ENCODE measurements at regions not wholly inside any gene's neighbourhood (a gene's known extent, or its start where the extent isn't known, plus 50 kb on each side); places are given as distances from the start of the nearest gene placed in this dataset.

- Histone ChIP-seq H3K4me1 (peaks cover 0 to 3% (median 0%) of the 10 kb centered on the region in 9 donors), H3K4me3 (no peak overlapping the region), H3K27me3 (peaks cover 0 to 62% (median 22%) of the 10 kb centered on the region in 7 donors), H3K9me3 (no peaks in the 10 kb centered on the region), H3K36me3 (no peaks in the 10 kb centered on the region), H3K27ac (no peak overlapping the region)
- no peak for ATAC-seq
- intact Hi-C loops (cut with DNase I) = no loop called here
- WGBS, 2 donors = 92% methylated on average over 10 of the region's 10 CpGs
- TF ChIP-seq CTCF (IDR thresholded peaks at IDR 0.05) = no peak
- no peak for DNase-seq
These were observed 168.6 kb downstream of the IRF8 start for GRCh38 chr16:86067516-86067915.

GRCh38 chr16:86067936-86068335, 169.0 kb downstream of the IRF8 start:
- no peaks in the 10 kb centered on the region for H3K9me3 ChIP-seq
- peaks cover 0 to 64% (median 26%) of the 10 kb centered on the region in 7 donors for H3K27me3 ChIP-seq
- ATAC-seq (no peak), DNase-seq (no peak)
- no peak overlapping the region for H3K27ac ChIP-seq
- no peak for TF ChIP-seq CTCF (IDR thresholded peaks at IDR 0.05)
- no peaks in the 10 kb centered on the region for H3K36me3 ChIP-seq
- WGBS, 2 donors = 92 to 93% methylated on average over 8 of the region's 8 CpGs
- intact Hi-C loops (cut with DNase I) = no loop called here
- H3K4me3 ChIP-seq = no peak overlapping the region
- H3K4me1 ChIP-seq = no peaks in the 10 kb centered on the region

- ATAC-seq = no peak
- Histone ChIP-seq H3K9me3 (no peaks in the 10 kb centered on the region), H3K27me3 (peaks cover 0 to 71% (median 34%) of the 10 kb centered on the region in 7 donors), H3K27ac (no peak overlapping the region), H3K4me1 (no peaks in the 10 kb centered on the region), H3K4me3 (no peak overlapping the region), H3K36me3 (no peaks in the 10 kb centered on the region)
- WGBS, 2 donors = 97 to 98% methylated on average over 8 of the region's 8 CpGs
- no peak for DNase-seq
- intact Hi-C loops (cut with DNase I) = no loop called here
- TF ChIP-seq CTCF (IDR thresholded peaks at IDR 0.05) = no peak
These were observed 169.8 kb downstream of the IRF8 start for GRCh38 chr16:86068722-86069121.

GRCh38 chr16:86069736-86070298, 170.9 kb downstream of the IRF8 start:
- DNase-seq = no peak
- Histone ChIP-seq H3K27me3 (peaks cover 0 to 67% (median 45%) of the 10 kb centered on the region in 7 donors), H3K36me3 (no peaks in the 10 kb centered on the region), H3K4me1 (no peaks in the 10 kb centered on the region), H3K4me3 (no peak overlapping the region), H3K9me3 (no peaks in the 10 kb centered on the region), H3K27ac (no peak overlapping the region)
- no peak for ATAC-seq
- TF ChIP-seq CTCF (IDR thresholded peaks at IDR 0.05) = no peak
- 60 to 78% methylated on average over 21 of the region's 21 CpGs for WGBS, 2 donors
- intact Hi-C loops (cut with DNase I) = loop anchor here in 3 of 10 donors (2.0 to 10.0 kb wide), 4 partner anchors 265 to 451 kb away; no protein-coding TSS in a partner anchor

Data from heart right ventricle (tissue), 16 donors.